Fibroblast of mammary gland (primary cell): ENCODE measurements at regions not wholly inside any gene's neighbourhood (a gene's known extent, or its start where the extent isn't known, plus 50 kb on each side); places are given as distances from the start of the nearest gene placed in this dataset.

Experiments used
- DNase-seq: peaks from one replicate; pipeline ENCODE4 v3.0.0-alpha.2; 2010; ENCODE audit warnings: low read depth
- H3K4me3 ChIP-seq: 2 replicates; pipeline ENCODE4 v1.5.1; 2011; ENCODE audit warnings: low read depth, mild to moderate bottlenecking, low read length, moderate library complexity; ENCODE audit not compliant: control insufficient read depth
- TF ChIP-seq, protein P1 (sequence below): conservative IDR thresholded peaks from 2 replicates; pipeline ENCODE4 v1.5.1; 2011; ENCODE audit warnings: low read depth, low read length, inconsistent platforms; ENCODE audit not compliant: control insufficient read depth, insufficient read depth

DNA sequence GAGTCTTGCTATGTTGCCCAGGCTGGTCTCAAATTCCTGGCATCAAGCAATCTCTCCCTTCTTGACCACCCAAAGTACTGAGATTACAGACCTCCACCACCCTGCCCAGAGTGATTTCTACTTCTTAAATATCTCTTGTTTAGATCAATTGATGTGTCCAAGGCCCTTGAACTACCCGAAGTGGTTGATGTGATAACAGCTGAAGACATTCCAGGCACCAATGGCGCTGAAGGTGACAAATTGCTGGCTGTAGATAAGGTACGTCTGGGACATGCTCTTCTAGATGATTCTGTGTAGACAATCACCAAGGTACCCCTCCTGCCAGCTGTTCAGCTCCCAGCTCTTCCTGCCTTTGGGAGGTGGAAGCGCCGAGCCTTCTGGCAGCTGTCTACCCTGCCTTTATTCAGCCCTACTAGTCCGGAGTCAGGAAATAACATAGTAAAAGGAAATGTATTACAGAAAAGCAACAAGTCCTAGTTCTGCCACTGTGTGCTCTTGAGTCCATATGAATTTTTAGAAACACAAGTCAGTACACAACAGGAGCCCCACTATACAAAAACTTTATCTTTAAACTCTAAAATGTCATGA, 61.3 kb upstream of the BZW1 start:
- no peak for DNase-seq

DNA sequence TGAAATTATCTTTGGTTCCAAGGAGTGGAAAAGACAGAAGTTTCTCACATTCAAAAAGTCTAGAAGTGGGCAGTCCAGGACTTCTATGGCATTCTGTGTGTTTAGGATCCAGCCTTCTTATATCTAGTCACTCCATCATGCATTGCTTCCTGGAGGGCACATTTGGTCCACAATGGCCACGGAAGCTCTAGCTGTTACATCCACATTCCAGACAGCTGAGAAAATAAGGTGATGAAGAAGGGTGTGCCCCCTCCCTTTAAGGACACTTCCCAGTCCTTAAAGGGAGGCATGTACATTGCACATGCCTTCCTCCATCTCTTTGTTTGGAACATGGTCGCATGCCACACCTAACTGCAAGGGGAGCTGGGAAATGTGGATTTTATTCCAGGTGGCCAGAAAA, 59.9 kb upstream of the BZW1 start:
- no peak for DNase-seq
- TF ChIP-seq, protein P1, sequence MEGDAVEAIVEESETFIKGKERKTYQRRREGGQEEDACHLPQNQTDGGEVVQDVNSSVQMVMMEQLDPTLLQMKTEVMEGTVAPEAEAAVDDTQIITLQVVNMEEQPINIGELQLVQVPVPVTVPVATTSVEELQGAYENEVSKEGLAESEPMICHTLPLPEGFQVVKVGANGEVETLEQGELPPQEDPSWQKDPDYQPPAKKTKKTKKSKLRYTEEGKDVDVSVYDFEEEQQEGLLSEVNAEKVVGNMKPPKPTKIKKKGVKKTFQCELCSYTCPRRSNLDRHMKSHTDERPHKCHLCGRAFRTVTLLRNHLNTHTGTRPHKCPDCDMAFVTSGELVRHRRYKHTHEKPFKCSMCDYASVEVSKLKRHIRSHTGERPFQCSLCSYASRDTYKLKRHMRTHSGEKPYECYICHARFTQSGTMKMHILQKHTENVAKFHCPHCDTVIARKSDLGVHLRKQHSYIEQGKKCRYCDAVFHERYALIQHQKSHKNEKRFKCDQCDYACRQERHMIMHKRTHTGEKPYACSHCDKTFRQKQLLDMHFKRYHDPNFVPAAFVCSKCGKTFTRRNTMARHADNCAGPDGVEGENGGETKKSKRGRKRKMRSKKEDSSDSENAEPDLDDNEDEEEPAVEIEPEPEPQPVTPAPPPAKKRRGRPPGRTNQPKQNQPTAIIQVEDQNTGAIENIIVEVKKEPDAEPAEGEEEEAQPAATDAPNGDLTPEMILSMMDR = no peak
- H3K4me3 ChIP-seq = no peak overlapping the region

More for the DNA sequence above, 61.3 kb upstream of the BZW1 start:
- H3K4me3 ChIP-seq = no peak overlapping the region
- TF ChIP-seq, protein P1 = no peak

DNA sequence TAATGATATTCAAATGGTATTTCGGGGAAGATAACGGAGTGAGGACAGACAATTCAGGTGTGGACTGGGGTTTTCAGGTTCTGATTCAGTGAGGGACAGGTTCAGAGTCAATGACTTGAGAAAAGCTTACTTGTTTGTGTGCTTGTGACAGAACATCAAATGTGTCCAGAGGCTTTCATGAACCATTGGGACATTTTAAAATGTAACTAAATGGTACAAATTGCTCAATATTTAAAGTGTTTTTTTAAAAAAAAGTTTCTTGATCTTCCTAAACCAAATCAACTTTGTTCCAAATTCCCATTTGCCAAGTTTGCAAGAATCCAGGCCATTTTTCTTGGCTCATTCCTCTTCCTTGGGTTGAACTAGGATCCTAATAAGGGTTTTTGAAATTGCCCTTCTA, 59.4 kb upstream of the BZW1 start:
- DNase-seq = no peak

DNA sequence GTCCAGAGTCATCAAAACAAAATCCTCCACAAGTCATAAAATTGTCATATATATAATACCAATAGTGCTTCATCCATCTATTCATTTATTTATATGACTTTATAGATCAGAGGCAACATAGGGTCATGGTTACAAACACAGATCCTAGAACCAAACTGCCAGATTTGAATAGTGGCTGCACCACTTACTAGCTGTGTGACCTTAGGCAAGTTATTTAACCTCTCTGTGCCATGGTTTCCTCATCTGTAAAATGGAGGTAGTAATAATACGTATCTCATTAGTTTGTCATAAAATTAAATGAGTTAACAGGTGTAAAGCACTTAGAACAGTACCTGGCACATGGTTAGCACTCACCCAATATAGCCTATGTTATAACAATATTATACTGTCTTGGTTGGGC, 58.9 kb upstream of the BZW1 start:
- no peak overlapping the region for H3K4me3 ChIP-seq
- no peak for DNase-seq
- TF ChIP-seq, protein P1 = no peak

More for the DNA sequence above, 59.4 kb upstream of the BZW1 start:
- TF ChIP-seq, protein P1 = no peak
- H3K4me3 ChIP-seq = no peak overlapping the region

DNA sequence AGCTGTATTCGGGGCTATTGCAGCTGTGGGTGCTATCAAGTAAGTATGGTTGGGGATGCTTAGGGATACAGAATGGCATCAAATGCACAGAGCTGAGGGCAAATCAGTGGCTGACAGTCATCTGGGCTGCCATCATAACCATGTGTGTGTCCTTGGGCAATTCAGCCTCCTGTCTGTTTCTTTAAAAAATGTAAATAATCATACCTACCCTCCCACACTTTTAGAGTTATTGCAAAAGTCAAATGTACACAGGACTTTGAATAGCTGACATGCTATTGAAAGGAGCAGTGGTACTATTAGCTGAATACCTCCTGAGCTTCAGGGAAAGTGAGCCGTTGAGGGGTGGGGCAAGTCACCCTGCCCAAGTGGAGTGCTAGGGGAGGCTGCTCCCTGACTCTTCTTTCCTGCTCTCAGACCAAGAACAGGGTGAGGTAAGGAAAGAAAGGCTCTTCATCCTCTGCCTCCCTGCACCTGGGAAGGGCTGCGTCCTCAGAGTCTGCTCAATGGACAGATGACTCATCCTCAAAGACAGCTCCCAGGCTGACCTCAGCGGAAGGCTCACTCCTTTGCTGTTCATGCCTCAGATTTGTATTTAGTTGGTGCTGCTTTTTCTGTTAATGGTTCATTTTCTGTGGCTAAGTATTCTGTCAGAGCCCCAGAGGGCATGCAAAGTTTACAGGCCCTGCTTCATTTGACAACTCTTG, 54.9 kb upstream of the BZW1 start:
- TF ChIP-seq, protein P1 = no peak

DNA sequence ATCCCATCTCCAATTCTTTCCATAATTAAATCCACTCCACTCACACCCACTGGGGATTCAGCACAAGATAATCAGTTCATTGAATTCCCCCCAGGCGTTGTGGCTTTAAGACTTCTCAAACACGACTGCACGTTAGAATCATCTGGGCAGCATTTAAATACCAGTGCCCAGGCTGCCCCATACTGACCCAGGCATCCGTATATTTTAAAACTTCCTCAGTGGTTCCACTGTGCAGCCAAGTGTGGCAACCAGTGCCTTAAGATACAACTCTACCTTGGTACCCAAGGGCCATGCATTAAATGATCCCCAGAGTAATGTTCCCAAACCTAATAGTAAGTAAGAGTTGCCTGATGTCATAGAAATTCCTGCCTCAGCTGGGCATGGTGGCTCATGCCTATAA, 54.3 kb upstream of the BZW1 start:
- TF ChIP-seq, protein P1 = no peak
- no peak overlapping the region for H3K4me3 ChIP-seq
- DNase-seq = no peak

More for the DNA sequence above, 54.9 kb upstream of the BZW1 start:
- H3K4me3 ChIP-seq = no peak overlapping the region
- DNase-seq = peak; percentile 86
